ENCODE measurements at regions not wholly inside any gene's neighbourhood (a gene's known extent, or its start where the extent isn't known, plus 50 kb on each side); places are given as distances from the start of the nearest gene placed in this dataset.

- TF ChIP-seq EP300 (IDR thresholded peaks at IDR 0.05; ENCODE audit: low read depth) = no peak
- TF ChIP-seq CTCF (IDR thresholded peaks at IDR 0.05) = no peak
These were observed 228.5 kb upstream of the ITGA4 start for GRCh38 chr2:181228661-181229060.
